HT-29 (cell line): ENCODE measurements at regions not wholly inside any gene's neighbourhood (a gene's known extent, or its start where the extent isn't known, plus 50 kb on each side); places are given as distances from the start of the nearest gene placed in this dataset.
A peak's percentile ranks its signal among the peaks of the same experiment; 100 is the strongest.
"Not testable (repeated sequence)": the region's sequence is repeated elsewhere in the genome, so short reads cannot be mapped to it uniquely, and the experiment has no call there.

ENCODE experiments used
- DNase-seq: peaks from one replicate; pipeline ENCODE4 v3.0.0-alpha.2; 2015; ENCODE audit warnings: low spot score

- no peak for DNase-seq
Measured at GRCh38 chr11:22049276-22049675, 143.6 kb upstream of the ANO5 start.

DNA sequence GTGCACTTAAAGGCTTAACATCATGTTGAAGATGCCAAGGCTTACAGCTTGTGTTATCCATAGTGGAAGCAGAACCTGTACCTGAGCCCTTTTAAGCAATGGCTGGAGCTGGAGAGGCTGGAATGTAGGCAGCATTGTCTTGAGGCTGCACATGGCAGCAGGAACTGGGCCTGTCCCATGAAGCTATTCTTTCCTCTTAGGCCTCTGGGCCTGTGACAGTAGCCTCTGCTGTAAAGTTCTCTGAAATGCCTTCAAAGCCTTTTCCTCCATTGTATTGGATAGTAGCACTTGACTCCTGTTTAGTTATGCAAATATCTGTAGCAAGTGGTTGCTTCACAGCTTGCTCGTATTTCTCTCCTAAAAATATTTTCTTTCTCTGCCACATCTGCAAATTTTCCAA lies 127.4 kb upstream of the ANO5 start:
- no peak for DNase-seq

DNA sequence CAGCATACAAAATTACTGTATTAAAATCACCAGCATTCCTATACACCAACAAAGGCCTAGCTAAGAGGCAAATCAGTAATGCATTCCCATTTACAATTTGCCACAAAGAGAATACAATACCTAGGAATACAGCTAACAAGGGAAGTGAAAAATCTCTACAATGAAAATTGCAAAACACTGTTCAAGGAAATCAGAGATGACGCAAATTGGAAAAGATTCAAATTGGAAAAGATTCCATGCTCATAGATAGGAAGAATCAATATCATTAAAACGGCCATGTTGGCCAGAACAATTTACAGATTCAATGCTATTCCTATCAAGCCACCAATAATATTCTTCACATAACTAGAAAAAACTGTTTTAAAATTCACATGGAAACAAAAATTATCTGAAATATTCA lies 123.0 kb upstream of the ANO5 start:
- no peak for DNase-seq

GRCh38 chr11:22076271-22076930 lies 116.5 kb upstream of the ANO5 start:
- no peak for DNase-seq

DNA sequence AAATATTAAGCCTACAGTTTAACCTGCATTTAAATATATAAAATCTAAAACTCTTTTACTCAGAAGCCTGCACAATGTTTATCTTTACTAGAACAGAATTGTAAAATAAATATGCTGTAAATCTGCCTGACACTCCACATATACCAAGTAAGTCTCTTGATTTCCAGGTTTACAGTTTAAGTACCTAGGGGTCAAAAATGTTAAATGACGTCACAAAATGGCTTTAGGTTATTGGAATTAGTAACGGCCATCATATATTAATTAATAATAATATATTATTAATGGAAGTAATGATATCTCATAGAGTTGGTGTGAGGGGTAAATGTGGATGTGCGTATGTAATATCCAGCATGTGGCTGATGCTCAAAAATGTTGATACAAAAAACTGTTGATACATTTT lies 114.8 kb upstream of the ANO5 start:
- DNase-seq = no peak

- DNase-seq = no peak
Measured at GRCh38 chr11:22079133-22079872, 113.6 kb upstream of the ANO5 start.

DNA sequence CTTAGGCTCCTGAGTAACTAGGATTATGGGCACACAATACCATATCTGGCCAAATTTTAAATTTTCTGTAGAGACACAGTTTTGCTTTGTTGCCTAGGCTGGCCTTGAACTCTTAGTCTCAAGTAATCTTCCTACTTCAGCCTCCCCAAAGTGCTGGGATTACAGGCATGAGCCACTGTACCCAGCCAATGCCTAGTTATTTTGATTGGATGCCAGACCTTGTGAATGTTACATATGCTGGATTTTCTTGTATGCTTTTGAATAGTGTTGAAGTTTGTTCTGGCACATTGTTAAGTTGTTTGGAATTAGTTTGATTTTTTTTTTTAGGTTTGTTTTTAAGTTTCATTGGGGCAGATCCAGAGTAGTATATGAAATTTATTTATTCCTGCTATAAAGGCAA lies 110.7 kb upstream of the ANO5 start:
- DNase-seq = no peak

GRCh38 chr11:22082788-22083187 lies 110.1 kb upstream of the ANO5 start:
- DNase-seq = no peak

- DNase-seq = no peak
Measured at GRCh38 chr11:22084056-22084455, 108.8 kb upstream of the ANO5 start.

DNA sequence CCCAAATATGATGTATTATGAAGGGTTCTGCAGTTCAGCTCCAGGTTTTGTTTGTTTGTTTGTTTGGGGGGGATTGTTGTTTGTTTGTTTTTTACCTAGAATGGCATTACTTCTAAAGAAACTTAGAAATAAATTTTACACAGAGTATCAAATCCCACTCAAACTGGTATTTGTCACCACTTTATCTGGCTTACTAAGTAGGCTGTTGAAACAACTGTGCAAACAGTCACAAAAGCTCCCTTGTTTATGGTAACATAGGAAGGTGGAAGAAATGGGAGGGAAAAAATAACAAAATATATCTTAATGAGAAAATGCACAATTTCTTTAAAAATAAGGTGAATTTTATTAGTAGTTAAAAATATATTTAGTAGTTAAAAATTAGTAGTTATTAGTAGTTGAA lies 108.3 kb upstream of the ANO5 start:
- no peak for DNase-seq

DNA sequence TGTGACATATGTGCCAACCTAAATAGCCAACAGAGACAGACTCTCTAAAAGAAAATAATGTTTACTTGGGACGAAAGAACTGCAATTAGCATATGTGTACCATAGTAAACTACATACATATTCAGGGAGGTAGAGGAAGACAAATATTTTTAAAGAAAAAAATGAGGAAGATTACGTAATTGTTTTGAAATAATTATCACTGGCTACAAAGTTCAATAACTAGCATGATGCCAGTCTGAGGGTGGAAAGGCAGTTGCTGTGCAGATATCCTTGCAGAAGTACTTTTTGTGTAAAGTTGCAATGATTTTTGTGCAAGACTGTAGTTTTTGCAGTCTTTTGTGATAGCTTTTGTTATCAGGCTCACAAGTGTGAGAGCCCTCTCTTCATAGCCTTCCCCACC lies 103.3 kb upstream of the ANO5 start:
- DNase-seq = no peak

DNA sequence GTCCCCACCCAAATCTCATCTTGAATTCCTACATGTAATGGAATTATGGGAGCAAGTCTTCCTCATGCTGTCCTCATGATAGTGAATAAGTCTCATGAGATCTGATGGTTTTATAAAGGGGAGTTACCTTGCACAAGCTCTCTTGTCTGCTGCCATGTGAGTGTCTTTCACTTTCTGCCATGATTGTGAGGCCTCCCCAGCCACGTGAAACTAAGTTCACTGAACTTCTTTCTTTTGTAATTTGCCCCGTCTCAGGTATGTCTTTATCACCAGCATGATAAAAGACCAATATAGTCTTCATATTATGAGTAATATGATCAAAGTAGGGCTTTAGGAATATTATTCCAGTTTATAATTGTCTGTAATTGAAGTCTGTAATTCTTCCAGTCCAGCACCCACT lies 86.3 kb upstream of the ANO5 start:
- DNase-seq = no peak

GRCh38 chr11:22115470-22116029 lies 77.3 kb upstream of the ANO5 start:
- no peak for DNase-seq

DNA sequence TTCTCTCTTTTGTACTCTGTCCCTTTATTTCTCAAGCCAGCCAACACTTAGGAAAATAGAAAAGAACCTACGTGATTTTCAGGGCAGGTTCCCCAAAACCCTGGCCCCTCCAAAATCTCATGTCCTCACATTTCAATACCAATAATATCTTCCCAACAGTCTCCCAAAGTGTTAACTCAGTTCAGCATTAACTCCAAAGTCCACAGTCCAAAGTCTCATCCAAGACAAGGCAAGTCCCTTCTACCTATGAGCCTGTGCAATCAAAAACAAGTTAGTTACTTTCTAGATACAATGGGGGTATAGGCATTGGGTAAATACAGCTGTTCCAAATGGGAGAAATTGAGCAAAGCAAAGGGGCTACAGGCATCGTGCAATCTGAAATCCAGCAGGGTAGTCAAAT lies 64.9 kb upstream of the ANO5 start:
- DNase-seq = not testable (repeated sequence)

GRCh38 chr11:22130462-22131053 lies 62.3 kb upstream of the ANO5 start:
- peak; percentile 35 for DNase-seq

- no peak for DNase-seq
Measured at GRCh38 chr11:22133776-22134175, 59.1 kb upstream of the ANO5 start.

DNA sequence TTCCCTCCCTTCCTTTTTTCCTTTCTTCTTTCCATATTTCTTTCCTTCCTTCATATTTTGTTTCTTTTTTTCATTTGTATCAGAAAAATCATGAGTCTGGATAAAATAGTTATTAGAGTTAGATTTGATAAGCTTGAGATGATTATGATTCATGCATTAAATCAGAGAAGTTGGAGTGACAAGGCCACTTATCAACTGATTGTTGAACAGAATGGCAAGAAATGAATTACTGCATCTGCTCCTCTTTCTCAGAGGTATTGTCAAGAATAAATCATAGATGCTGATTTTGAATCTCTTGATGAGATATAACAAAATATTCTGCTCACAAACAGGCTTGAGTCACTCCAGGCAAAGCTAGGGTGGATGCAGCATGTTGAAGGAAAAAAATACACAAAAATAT lies 54.6 kb upstream of the ANO5 start:
- DNase-seq = no peak
